G401 (cell line): ENCODE measurements at regions not wholly inside any gene's neighbourhood (a gene's known extent, or its start where the extent isn't known, plus 50 kb on each side); places are given as distances from the start of the nearest gene placed in this dataset.

Experiments
- DNase-seq: peaks from one replicate; pipeline ENCODE4 v3.0.0-alpha.2; 2015; ENCODE audit warnings: low spot score
- in situ Hi-C: cut with HindIII; loops from 2 replicates; pipeline ENCODE4 v1.10.0; 2016; ENCODE audit warnings: low sequenced_read_pairs, mixed read lengths

- in situ Hi-C loops = no loop called here
- DNase-seq = no peak
These were observed 249.2 kb downstream of the OPA1 start for GRCh38 chr3:193842029-193842798.

DNA sequence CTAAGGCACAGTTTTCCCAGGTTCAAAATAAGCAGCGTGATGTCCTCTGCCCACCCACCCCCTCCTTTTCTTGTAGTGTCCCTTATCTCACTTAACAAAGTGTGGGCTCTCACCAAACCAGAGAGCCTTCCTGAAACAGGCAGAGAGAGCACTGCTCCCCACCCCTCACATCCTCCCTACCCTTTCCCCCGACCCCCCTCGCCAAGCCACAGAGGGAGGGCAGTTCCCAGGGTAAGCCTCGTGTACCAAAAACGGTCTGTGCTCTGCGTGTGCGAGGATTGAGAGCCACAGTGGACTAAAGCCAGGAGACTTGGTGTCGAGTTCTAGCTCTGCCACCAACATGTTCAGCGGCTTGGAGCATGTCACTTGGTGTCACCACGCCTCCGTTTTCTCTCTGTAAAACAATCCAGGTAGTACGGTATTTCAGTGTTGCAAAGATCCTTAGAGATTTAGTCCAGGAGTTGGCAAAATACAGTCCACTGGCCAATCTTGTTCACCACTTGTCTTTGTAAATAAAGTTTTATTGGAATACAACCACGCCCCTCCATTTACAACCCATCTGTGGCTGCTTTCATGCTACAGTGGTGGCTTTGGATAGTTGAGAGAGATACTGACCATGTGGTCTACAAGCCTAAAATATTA is 249.9 kb downstream of the OPA1 start:
- in situ Hi-C loops = no loop called here
- no peak for DNase-seq

GRCh38 chr3:193843474-193844301 is 250.7 kb downstream of the OPA1 start:
- DNase-seq = no peak
- in situ Hi-C loops = no loop called here

- DNase-seq = no peak
- in situ Hi-C loops = no loop called here
These were observed 251.5 kb downstream of the OPA1 start for GRCh38 chr3:193844472-193844871.

GRCh38 chr3:193845144-193845543 is 252.1 kb downstream of the OPA1 start:
- in situ Hi-C loops = no loop called here
- no peak for DNase-seq

DNA sequence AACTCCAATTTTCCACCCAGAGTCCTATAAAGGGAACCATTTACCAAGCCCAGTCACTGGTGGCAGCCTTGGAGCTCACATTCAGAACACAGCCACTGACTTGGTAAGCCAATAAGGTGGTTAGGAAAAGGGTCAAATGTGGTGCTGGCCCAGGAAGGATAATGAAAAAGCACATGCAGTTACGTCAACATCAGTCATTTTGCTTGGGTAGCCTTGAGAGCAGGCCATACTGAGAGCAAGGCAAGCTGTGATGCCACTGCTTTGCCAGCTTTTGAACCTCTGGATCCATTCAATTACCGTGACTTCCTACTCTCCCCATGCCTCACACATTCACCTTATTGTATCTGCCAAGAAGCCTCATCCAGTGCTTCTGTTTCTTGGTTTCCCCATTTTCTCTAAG is 253.6 kb downstream of the OPA1 start:
- in situ Hi-C loops = no loop called here
- no peak for DNase-seq

GRCh38 chr3:193847402-193847801 is 254.4 kb downstream of the OPA1 start:
- DNase-seq = no peak
- in situ Hi-C loops = no loop called here

GRCh38 chr3:193848547-193848946 is 255.5 kb downstream of the OPA1 start:
- no peak for DNase-seq
- in situ Hi-C loops = no loop called here

DNA sequence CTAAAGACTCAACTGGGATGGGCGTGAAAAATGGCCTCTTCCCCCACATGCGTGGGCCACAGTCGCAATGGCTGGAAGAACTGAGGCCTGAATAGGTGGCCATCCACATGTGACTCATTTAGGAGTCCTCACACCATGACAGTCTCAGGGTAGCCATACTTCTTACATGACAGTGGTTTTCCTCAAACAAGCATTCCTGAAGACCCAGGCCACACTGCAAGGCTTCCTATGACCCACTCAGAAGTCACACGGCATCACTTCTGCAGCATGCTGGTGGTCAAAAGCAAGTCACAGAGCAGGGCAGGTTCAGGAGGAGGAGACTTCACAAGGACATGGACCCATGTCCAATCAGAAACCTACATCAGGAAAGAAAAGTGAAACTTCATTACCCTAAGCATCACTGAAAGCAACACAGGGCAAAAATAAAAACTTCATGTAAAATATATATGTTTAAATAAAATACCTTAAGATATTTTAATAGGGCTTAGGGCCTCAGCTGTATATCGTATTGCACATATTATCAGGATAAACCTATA is 257.1 kb downstream of the OPA1 start:
- in situ Hi-C loops = no loop called here
- no peak for DNase-seq

DNA sequence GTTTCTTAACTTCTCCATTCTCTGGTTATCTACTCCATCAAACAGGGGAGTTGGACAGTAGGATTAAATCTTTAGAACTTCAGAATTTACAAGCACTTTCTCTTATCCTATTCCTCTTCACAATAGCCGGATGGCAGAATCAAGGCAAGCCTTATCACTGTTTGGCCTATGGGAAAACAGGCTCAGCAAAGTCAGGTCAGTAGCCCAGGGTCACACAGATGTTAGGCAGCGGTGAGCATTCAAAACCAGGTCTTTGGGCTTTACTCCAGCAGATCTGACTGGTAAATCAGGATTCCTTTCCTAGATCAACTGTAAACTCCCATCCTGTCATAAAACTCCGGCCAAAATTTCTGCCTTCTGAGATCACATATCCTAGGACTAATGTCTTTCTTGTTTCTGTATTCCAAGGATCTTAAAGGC is 258.4 kb downstream of the OPA1 start:
- in situ Hi-C loops = no loop called here

DNA sequence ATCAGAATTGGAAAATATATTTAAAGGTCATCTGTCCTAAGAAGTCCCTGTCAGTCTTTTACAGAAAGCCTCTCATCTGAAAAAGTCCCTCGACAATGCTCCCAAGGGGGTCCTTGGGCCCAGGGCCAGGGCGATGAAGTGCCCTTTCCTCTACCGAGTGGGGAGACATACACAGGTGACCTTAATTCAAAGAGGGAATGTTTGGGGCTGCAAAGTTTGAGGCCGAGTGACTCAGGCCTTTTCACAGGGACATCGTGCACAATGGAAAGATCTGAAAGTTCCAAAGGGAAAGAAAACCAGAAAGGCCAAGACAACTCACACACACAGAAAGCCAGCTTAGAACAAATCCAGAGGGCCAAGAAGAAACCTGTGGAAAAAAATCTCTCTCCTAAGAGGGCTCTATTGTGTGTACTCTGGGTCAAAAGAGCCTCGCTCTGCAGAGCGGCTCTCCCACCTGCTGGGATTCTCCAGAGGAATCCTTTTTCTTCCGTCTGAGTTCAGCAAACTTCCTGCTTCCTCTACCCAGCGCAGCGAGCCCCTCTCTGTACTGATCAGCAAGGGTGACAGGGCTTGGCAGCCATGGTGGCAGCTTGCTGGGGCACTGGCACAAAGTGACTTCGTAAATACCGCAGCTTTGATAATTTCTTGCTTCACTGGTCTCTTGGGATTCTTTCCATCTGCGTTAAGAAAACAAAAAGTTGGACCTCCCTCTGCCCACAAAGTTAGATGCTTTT is 259.1 kb downstream of the OPA1 start:
- in situ Hi-C loops = no loop called here
- DNase-seq = peak; percentile 8

More for the DNA sequence above, 258.4 kb downstream of the OPA1 start:
- DNase-seq = no peak

DNA sequence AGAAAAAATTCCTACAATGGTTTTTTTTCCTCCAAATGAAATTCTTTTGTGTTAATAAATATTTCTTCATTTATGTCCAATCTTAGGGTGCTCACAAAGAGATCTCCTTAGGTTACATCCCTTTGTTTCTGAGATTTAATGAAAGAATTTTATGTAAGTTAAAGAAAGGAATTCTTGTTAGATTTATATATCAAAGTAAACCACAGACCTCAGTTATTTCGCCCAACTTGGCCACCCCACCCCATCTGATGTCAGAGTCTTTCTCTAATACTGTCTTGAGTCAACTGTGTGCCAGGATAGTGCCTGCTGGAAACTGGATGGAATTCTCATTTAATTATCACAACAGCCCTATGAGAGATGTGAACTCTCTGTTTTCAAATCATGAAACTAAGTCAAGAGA is 259.9 kb downstream of the OPA1 start:
- no peak for DNase-seq

GRCh38 chr3:193853511-193854219 is 260.7 kb downstream of the OPA1 start:
- DNase-seq = no peak
- in situ Hi-C loops = no loop called here

More for the DNA sequence above, 259.9 kb downstream of the OPA1 start:
- in situ Hi-C loops = no loop called here

DNA sequence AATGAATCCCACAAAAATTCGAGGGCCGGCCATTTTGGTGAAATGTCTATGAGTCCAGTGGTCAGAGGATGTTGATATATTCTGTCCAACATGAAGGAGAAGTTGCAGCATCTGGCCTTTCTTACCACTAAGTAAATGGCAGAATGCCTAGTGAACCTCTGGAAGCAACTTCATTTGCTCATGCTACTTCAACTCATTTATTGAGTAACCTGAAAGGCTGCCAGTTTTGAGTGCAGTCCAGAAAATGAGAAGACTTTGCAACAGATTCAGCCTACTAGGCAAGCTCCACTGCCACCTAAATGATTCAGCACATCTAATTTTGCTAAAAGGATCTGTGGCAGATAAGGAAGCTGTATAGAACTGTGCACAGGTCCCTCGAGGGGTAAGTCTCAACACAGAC is 265.0 kb downstream of the OPA1 start:
- in situ Hi-C loops = no loop called here
- no peak for DNase-seq

DNA sequence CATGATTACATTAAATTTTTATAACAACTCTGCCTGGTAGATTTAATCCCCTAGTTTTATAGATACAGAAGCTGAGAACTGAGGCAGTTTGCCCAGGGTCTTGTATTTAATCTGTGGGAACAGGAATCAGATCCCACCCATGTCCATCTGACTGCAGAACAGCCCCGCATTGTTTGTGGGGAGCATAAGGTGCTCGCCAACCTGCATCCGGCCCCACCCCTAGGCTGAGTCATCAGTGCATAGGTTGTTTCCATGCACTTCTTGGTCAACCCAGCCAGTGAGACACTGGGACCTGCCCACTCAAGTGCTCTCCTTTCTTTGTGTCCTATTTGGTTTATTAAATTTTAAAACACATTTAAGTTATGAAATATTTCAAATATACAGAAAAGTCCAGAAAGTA is 266.2 kb downstream of the OPA1 start:
- in situ Hi-C loops = no loop called here
- no peak for DNase-seq

DNA sequence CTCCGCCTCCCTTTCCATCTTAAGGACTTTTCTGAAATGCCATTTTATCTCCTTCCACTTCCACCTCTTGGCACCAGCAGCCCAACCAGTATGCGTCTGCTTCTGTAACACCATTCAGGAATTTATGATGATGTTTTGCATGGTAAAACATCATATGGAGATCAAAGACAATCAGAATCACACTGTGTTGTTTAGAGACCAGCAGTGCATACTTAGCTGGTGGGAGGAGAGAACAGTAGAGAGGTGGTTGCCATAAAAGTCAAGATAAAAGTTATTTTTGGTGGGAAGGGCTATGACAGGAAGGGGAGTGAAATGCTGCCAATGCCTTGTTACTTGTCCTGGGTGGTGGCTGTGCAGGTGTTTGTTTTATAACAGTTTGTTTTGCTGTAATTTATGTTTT is 268.0 kb downstream of the OPA1 start:
- in situ Hi-C loops = no loop called here
- no peak for DNase-seq

DNA sequence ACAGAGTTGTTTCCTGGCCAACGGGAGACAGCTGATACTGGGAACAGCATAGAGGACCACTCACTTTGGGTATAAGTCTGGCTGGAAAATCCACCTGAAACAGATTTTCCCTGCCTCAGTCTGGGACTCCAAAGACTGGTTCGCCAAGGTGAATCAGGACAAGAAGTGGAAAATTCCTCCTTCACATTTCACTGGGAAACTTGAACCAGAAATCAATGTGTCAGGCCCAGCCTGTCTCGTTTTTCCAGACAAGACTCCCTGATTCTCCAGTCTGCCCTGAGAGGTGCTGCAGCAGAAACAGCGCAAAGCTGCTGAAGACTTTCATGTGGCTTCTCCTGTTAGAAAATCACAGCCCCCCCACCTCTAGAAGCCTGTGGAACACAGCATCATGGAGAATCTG is 269.8 kb downstream of the OPA1 start:
- DNase-seq = no peak
- in situ Hi-C loops = no loop called here

- in situ Hi-C loops = no loop called here
- DNase-seq = no peak
These were observed 270.8 kb downstream of the OPA1 start for GRCh38 chr3:193863657-193864357.
